ENCODE measurements at regions not wholly inside any gene's neighbourhood (a gene's known extent, or its start where the extent isn't known, plus 50 kb on each side); places are given as distances from the start of the nearest gene placed in this dataset.

DNA sequence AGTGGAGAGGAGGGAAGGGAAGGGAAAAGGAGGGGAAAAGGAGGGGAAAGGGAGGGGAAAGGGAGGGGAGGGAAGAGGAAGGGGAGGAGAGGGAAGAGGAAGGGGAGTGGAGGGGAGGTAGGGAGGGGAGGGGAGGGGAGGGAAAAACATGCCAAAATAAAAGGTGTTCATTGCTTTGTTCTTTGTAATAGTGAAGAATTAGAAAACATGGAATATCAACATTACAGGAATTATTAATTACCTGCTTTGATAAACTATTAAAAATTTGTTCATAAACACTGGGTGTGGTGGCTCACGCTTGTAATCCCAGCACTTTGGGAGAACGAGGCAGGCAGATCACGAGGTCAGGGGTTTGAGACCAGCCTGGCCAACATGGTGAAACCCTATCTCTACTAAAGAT lies 579.2 kb downstream of the MED13L start:
- Mint-ChIP-seq H3K9me3 (no peaks in the 10 kb centered on the region), H3K27me3 (peaks cover 2% of the 10 kb centered on the region), H3K36me3 (ENCODE audit: low read depth) (no peaks in the 10 kb centered on the region), H3K4me1 (no peaks in the 10 kb centered on the region), H3K4me3 (no peak overlapping the region), H3K27ac (no peak overlapping the region)
- TF ChIP-seq, protein P1, sequence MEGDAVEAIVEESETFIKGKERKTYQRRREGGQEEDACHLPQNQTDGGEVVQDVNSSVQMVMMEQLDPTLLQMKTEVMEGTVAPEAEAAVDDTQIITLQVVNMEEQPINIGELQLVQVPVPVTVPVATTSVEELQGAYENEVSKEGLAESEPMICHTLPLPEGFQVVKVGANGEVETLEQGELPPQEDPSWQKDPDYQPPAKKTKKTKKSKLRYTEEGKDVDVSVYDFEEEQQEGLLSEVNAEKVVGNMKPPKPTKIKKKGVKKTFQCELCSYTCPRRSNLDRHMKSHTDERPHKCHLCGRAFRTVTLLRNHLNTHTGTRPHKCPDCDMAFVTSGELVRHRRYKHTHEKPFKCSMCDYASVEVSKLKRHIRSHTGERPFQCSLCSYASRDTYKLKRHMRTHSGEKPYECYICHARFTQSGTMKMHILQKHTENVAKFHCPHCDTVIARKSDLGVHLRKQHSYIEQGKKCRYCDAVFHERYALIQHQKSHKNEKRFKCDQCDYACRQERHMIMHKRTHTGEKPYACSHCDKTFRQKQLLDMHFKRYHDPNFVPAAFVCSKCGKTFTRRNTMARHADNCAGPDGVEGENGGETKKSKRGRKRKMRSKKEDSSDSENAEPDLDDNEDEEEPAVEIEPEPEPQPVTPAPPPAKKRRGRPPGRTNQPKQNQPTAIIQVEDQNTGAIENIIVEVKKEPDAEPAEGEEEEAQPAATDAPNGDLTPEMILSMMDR (IDR thresholded peaks at IDR 0.05), result no peak
- ChIA-PET CTCF (no interaction called here), POLR2A (no interaction called here)
- intact Hi-C loops (cut with micrococcal nuclease), result no loop called here
- ATAC-seq (ENCODE audit: low read depth) (no peak), DNase-seq (no peak)

DNA sequence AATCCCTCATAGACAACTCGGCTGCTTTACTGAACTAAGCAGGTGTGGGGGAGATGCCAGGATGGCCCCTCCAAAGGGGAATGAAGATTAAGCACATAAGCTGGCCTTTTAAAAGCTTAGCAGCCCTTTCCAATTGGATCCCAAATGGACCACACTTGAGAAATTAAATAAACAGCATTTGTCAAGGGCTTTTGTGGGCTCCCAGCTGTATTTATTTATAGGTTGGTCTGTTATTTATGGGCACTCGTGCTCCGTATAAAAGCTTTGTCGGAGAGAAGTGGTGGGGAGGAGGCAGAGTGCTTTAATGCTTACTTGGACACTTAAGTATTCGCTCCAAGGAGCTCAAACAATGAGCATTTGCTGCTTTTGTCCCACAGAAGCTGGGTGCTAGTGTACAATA lies 580.2 kb downstream of the MED13L start:
- POLR2A ChIA-PET, result no interaction called here
- CTCF ChIA-PET, result no interaction called here

DNA sequence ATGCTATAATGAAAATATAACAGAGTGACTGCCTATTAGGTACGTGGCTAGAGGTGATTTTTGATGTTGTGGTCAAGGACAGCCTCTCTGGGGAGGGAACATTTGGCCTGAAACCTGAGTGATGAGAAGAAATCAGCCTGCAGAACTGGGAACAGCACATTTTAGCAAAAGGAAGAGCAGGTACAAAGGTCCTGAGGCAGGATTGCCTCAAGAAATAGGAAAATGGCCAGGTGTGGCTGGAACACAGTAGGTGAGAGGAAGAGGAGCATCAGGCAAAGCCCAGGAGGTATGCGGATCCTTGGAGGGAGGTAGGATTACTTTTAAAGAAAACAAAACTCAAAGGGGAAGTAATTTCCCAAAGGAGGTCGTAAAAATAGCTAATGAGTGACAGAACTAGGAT lies 582.9 kb downstream of the MED13L start:
- Mint-ChIP-seq H3K27ac (no peak overlapping the region), H3K9me3 (no peaks in the 10 kb centered on the region), H3K4me1 (no peaks in the 10 kb centered on the region), H3K27me3 (peaks cover 4% of the 10 kb centered on the region), H3K4me3 (no peak overlapping the region), H3K36me3 (ENCODE audit: low read depth) (no peaks in the 10 kb centered on the region)
- DNase-seq, result no peak
- ATAC-seq (ENCODE audit: low read depth), result no peak
- ChIA-PET CTCF (no interaction called here), POLR2A (no interaction called here)
- intact Hi-C loops (cut with micrococcal nuclease), result no loop called here
- TF ChIP-seq, protein P1 (IDR thresholded peaks at IDR 0.05), result no peak

More for the DNA sequence above, 580.2 kb downstream of the MED13L start:
- Mint-ChIP-seq H3K4me3 (no peak overlapping the region), H3K27me3 (peaks cover 2% of the 10 kb centered on the region), H3K9me3 (no peaks in the 10 kb centered on the region), H3K36me3 (ENCODE audit: low read depth) (no peaks in the 10 kb centered on the region), H3K4me1 (no peaks in the 10 kb centered on the region), H3K27ac (no peak overlapping the region)
- intact Hi-C loops (cut with micrococcal nuclease), result no loop called here
- TF ChIP-seq, protein P1 (IDR thresholded peaks at IDR 0.05), result no peak
- DNase-seq, result no peak
- no peak for ATAC-seq (ENCODE audit: low read depth)

DNA sequence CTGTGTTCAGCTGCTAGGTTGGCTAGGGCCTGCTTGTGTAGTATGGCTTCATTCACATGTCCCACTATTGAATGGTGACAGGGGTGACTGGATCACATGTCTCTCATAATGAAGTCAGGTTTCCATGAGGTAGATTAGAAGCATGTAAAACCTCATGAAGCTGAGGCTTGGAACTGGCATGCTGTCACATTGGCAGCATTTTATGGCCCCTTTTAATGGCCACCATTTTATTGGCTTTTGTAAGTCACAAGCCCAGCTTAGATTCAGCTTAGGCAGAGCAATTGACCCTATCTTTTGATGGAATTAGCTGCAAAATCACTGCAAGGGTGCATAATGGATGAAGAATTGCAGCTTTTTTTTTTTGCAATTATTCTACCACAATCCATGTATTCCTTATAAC lies 583.5 kb downstream of the MED13L start:
- ChIA-PET POLR2A (no interaction called here), CTCF (no interaction called here)
- ATAC-seq (ENCODE audit: low read depth) (no peak), DNase-seq (no peak)
- H3K36me3 Mint-ChIP-seq (ENCODE audit: low read depth), result no peaks in the 10 kb centered on the region
- TF ChIP-seq, protein P1 (IDR thresholded peaks at IDR 0.05), result no peak
- peaks cover 4% of the 10 kb centered on the region for H3K27me3 Mint-ChIP-seq
- H3K4me1 Mint-ChIP-seq, result no peaks in the 10 kb centered on the region
- H3K27ac Mint-ChIP-seq, result no peak overlapping the region
- no peaks in the 10 kb centered on the region for H3K9me3 Mint-ChIP-seq
- intact Hi-C loops (cut with micrococcal nuclease), result no loop called here
- H3K4me3 Mint-ChIP-seq, result no peak overlapping the region

DNA sequence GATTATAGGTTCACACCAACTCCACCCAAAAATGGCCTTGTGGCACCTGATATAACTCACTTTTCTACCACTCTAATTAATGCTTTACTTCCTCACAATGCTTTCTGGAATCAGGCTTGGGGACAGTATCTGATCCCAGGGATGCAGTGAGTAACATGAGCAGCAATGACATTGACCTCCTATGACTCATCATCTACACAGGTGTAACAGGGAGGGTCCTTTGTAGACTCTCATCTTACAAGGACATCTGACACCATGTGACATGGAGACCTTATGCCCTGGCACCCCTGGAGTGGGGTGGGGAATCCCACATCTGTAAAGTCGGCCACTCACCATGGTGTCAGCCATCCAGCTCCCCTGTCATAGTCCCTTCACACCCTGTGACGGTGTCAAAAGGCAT lies 586.4 kb downstream of the MED13L start:
- H3K27ac Mint-ChIP-seq, result no peak overlapping the region
- CTCF ChIA-PET, result no interaction called here
- intact Hi-C loops (cut with micrococcal nuclease), result no loop called here
- no peaks in the 10 kb centered on the region for H3K4me1 Mint-ChIP-seq
- TF ChIP-seq, protein P1 (IDR thresholded peaks at IDR 0.05), result no peak
- no peak overlapping the region for H3K4me3 Mint-ChIP-seq
- H3K9me3 Mint-ChIP-seq, result no peaks in the 10 kb centered on the region
- no peak for ATAC-seq (ENCODE audit: low read depth)
- H3K27me3 Mint-ChIP-seq, result peaks cover 2% of the 10 kb centered on the region
- no peaks in the 10 kb centered on the region for H3K36me3 Mint-ChIP-seq (ENCODE audit: low read depth)
- no peak for DNase-seq
- POLR2A ChIA-PET, result no interaction called here

Measured in activated B cell treated with CpG ODN at 0.5 μM for 24 hours (primary cell).